ENCODE measurements at regions not wholly inside any gene's neighbourhood (a gene's known extent, or its start where the extent isn't known, plus 50 kb on each side); places are given as distances from the start of the nearest gene placed in this dataset.
"Not testable (repeated sequence)": the region's sequence is repeated elsewhere in the genome, so short reads cannot be mapped to it uniquely, and the experiment has no call there.

GRCh38 chr6:27043244-27043643, 204.3 kb upstream of the PRSS16 start:
- H3K9me3 Mint-ChIP-seq (ENCODE audit: unreplicated experiment): no peaks in the 10 kb centered on the region
- H3K27me3 Mint-ChIP-seq (ENCODE audit: unreplicated experiment): peaks cover 6% of the 10 kb centered on the region
- H3K4me3 Mint-ChIP-seq (ENCODE audit: unreplicated experiment): no peak overlapping the region
- H3K27ac Mint-ChIP-seq (ENCODE audit: unreplicated experiment): no peak overlapping the region
- peaks cover 8% of the 10 kb centered on the region for H3K4me1 Mint-ChIP-seq (ENCODE audit: unreplicated experiment)
- no peak for TF ChIP-seq CTCF (IDR thresholded peaks at IDR 0.05; ENCODE audit: unreplicated experiment)
- no peaks in the 10 kb centered on the region for H3K36me3 Mint-ChIP-seq (ENCODE audit: low read depth, unreplicated experiment)
- no peak for DNase-seq (ENCODE audit: low spot score)

GRCh38 chr6:27045131-27045530, 202.4 kb upstream of the PRSS16 start:
- not testable (repeated sequence) for H3K4me1 Mint-ChIP-seq (ENCODE audit: unreplicated experiment); H3K27me3 Mint-ChIP-seq (ENCODE audit: unreplicated experiment); H3K36me3 Mint-ChIP-seq (ENCODE audit: low read depth, unreplicated experiment); DNase-seq (ENCODE audit: low spot score); H3K4me3 Mint-ChIP-seq (ENCODE audit: unreplicated experiment); H3K27ac Mint-ChIP-seq (ENCODE audit: unreplicated experiment); H3K9me3 Mint-ChIP-seq (ENCODE audit: unreplicated experiment)

- H3K4me1 Mint-ChIP-seq (ENCODE audit: unreplicated experiment); H3K27ac Mint-ChIP-seq (ENCODE audit: unreplicated experiment); H3K27me3 Mint-ChIP-seq (ENCODE audit: unreplicated experiment); H3K36me3 Mint-ChIP-seq (ENCODE audit: low read depth, unreplicated experiment); DNase-seq (ENCODE audit: low spot score); H3K4me3 Mint-ChIP-seq (ENCODE audit: unreplicated experiment); H3K9me3 Mint-ChIP-seq (ENCODE audit: unreplicated experiment): not testable (repeated sequence)
Measured at GRCh38 chr6:27047725-27048124, 199.8 kb upstream of the PRSS16 start.

GRCh38 chr6:27049863-27050781, 197.4 kb upstream of the PRSS16 start:
- Mint-ChIP-seq H3K36me3 (ENCODE audit: low read depth, unreplicated experiment) (no peaks in the 10 kb centered on the region), H3K27ac (ENCODE audit: unreplicated experiment) (no peak overlapping the region), H3K4me1 (ENCODE audit: unreplicated experiment) (peaks cover 21% of the 10 kb centered on the region), H3K27me3 (ENCODE audit: unreplicated experiment) (peaks cover 6% of the 10 kb centered on the region), H3K4me3 (ENCODE audit: unreplicated experiment) (no peak overlapping the region), H3K9me3 (ENCODE audit: unreplicated experiment) (no peaks in the 10 kb centered on the region)
- no peak for DNase-seq (ENCODE audit: low spot score)
- no peak for TF ChIP-seq CTCF (IDR thresholded peaks at IDR 0.05; ENCODE audit: unreplicated experiment)

GRCh38 chr6:27052082-27052730, 195.3 kb upstream of the PRSS16 start:
- H3K27ac Mint-ChIP-seq (ENCODE audit: unreplicated experiment); H3K4me3 Mint-ChIP-seq (ENCODE audit: unreplicated experiment); H3K27me3 Mint-ChIP-seq (ENCODE audit: unreplicated experiment); H3K36me3 Mint-ChIP-seq (ENCODE audit: low read depth, unreplicated experiment); DNase-seq (ENCODE audit: low spot score); H3K9me3 Mint-ChIP-seq (ENCODE audit: unreplicated experiment): not testable (repeated sequence)
- H3K4me1 Mint-ChIP-seq (ENCODE audit: unreplicated experiment): peaks cover 28% of the 10 kb centered on the region

- peaks cover under 1% of the 10 kb centered on the region for H3K27me3 Mint-ChIP-seq (ENCODE audit: unreplicated experiment)
Measured at GRCh38 chr6:27052731-27053082, 194.8 kb upstream of the PRSS16 start.

More at GRCh38 chr6:27052731-27053082, 194.8 kb upstream of the PRSS16 start:
- Mint-ChIP-seq H3K9me3 (ENCODE audit: unreplicated experiment) (no peaks in the 10 kb centered on the region), H3K4me1 (ENCODE audit: unreplicated experiment) (peaks cover 28% of the 10 kb centered on the region), H3K36me3 (ENCODE audit: low read depth, unreplicated experiment) (no peaks in the 10 kb centered on the region), H3K4me3 (ENCODE audit: unreplicated experiment) (no peak overlapping the region), H3K27ac (ENCODE audit: unreplicated experiment) (no peak overlapping the region)
- no peak for TF ChIP-seq CTCF (IDR thresholded peaks at IDR 0.05; ENCODE audit: unreplicated experiment)
- DNase-seq (ENCODE audit: low spot score): no peak
